ENCODE measurements at regions not wholly inside any gene's neighbourhood (a gene's known extent, or its start where the extent isn't known, plus 50 kb on each side); places are given as distances from the start of the nearest gene placed in this dataset.

- Histone ChIP-seq H3K27me3 (no peaks in the 10 kb centered on the region), H3K27ac (no peak overlapping the region), H3K4me3 (no peak overlapping the region), H3K4me1 (no peaks in the 10 kb centered on the region), H3K9me3 (no peaks in the 10 kb centered on the region), H3K36me3 (no peaks in the 10 kb centered on the region)
- no peak for DNase-seq
- TF ChIP-seq CTCF (IDR thresholded peaks at IDR 0.05) = no peak
- no peak for TF ChIP-seq POLR2A (IDR thresholded peaks at IDR 0.05)
Measured at GRCh38 chr10:2223548-2224320, 486.4 kb upstream of the ADARB2 start.

- no peak overlapping the region for H3K27ac ChIP-seq
- no peak for DNase-seq
- no peaks in the 10 kb centered on the region for H3K4me1 ChIP-seq
- H3K27me3 ChIP-seq = no peaks in the 10 kb centered on the region
- no peaks in the 10 kb centered on the region for H3K36me3 ChIP-seq
- no peak for TF ChIP-seq POLR2A (IDR thresholded peaks at IDR 0.05)
- TF ChIP-seq CTCF (IDR thresholded peaks at IDR 0.05) = no peak
- no peak overlapping the region for H3K4me3 ChIP-seq
- no peaks in the 10 kb centered on the region for H3K9me3 ChIP-seq
Measured at GRCh38 chr10:2222631-2223030, 485.3 kb upstream of the ADARB2 start.

- no peaks in the 10 kb centered on the region for H3K4me1 ChIP-seq
- H3K4me3 ChIP-seq = no peak overlapping the region
- H3K9me3 ChIP-seq = no peaks in the 10 kb centered on the region
- H3K27ac ChIP-seq = no peak overlapping the region
- H3K36me3 ChIP-seq = no peaks in the 10 kb centered on the region
- TF ChIP-seq CTCF (IDR thresholded peaks at IDR 0.05) (no peak), POLR2A (IDR thresholded peaks at IDR 0.05) (no peak)
- no peaks in the 10 kb centered on the region for H3K27me3 ChIP-seq
- DNase-seq = no peak
Measured at GRCh38 chr10:2214805-2215204, 477.5 kb upstream of the ADARB2 start.

- Histone ChIP-seq H3K9me3 (no peaks in the 10 kb centered on the region), H3K27me3 (no peaks in the 10 kb centered on the region), H3K27ac (no peak overlapping the region), H3K36me3 (no peaks in the 10 kb centered on the region), H3K4me1 (no peaks in the 10 kb centered on the region), H3K4me3 (no peak overlapping the region)
- TF ChIP-seq CTCF (IDR thresholded peaks at IDR 0.05) (no peak), POLR2A (IDR thresholded peaks at IDR 0.05) (no peak)
- DNase-seq = no peak
Measured at GRCh38 chr10:2214092-2214491, 476.8 kb upstream of the ADARB2 start.

- no peak for DNase-seq
- Histone ChIP-seq H3K27ac (no peak overlapping the region), H3K4me3 (no peak overlapping the region), H3K9me3 (no peaks in the 10 kb centered on the region), H3K4me1 (no peaks in the 10 kb centered on the region), H3K36me3 (no peaks in the 10 kb centered on the region), H3K27me3 (no peaks in the 10 kb centered on the region)
- TF ChIP-seq CTCF (IDR thresholded peaks at IDR 0.05) (no peak), POLR2A (IDR thresholded peaks at IDR 0.05) (no peak)
Measured at GRCh38 chr10:2212244-2212834, 475.0 kb upstream of the ADARB2 start.
